CD14-positive monocyte (primary cell): ENCODE measurements at regions not wholly inside any gene's neighbourhood (a gene's known extent, or its start where the extent isn't known, plus 50 kb on each side); places are given as distances from the start of the nearest gene placed in this dataset.

Source experiments
- DNase-seq, 3 donors: peaks; one replicate each; pipeline ENCODE4 v3.0.0-alpha.2; 2011 to 2022
- H2AFZ ChIP-seq: 2 replicates; pipeline ENCODE4 v1.6.0; 2012; ENCODE audit warnings: mild to moderate bottlenecking, low read depth, low read length, inconsistent platforms; ENCODE audit not compliant: insufficient read depth, poor library complexity, severe bottlenecking
- H3K27ac ChIP-seq, 2 donors: 1 replicate in 1 of 2; 2 replicates in 1 of 2; pipeline ENCODE4 v1.5.1; 2012 to 2013; ENCODE audit warnings: low read length in 2 of 2, control low read depth in 1 of 2, inconsistent platforms in 1 of 2, low read depth in 1 of 2, mild to moderate bottlenecking in 1 of 2
- H3K27me3 ChIP-seq, 2 donors: one replicate each; pipeline versions ENCODE4 v1.6.0 to v1.6.1; 2011 to 2013; ENCODE audit warnings: low read length in 2 of 2; ENCODE audit not compliant: control insufficient read depth in 2 of 2, insufficient read depth in 2 of 2
- H3K36me3 ChIP-seq, 2 donors: replicated peaks in 1 of 2; 1 replicate in 1 of 2; 2 replicates in 1 of 2; pipeline versions ENCODE4 v1.5.1 to v1.6.1; 2012 to 2013; ENCODE audit warnings: low read length in 2 of 2, control low read depth in 1 of 2, inconsistent platforms in 1 of 2, mild to moderate bottlenecking in 1 of 2; ENCODE audit not compliant: insufficient read depth in 2 of 2, control insufficient read depth in 1 of 2
- H3K4me1 ChIP-seq, 2 donors: 1 replicate in 1 of 2; 2 replicates in 1 of 2; pipeline versions ENCODE4 v1.5.1 to v1.6.1; 2012 to 2013; ENCODE audit warnings: low read length in 2 of 2, control low read depth in 1 of 2, inconsistent platforms in 1 of 2, mild to moderate bottlenecking in 1 of 2, moderate library complexity in 1 of 2; ENCODE audit not compliant: insufficient read depth in 2 of 2, control insufficient read depth in 1 of 2
- H3K4me2 ChIP-seq: replicated peaks from 2 replicates; pipeline ENCODE3; 2012; ENCODE audit warnings: low read length, moderate library complexity, mild to moderate bottlenecking; ENCODE audit not compliant: poor library complexity, severe bottlenecking; ENCODE audit errors: extremely low read depth
- H3K4me3 ChIP-seq, 3 experiments: fragments of 200-600 bp in 1 of 3; sonication (generic) in 1 of 3; replicated peaks in 1 of 3; 1 replicate in 2 of 3; 2 replicates in 1 of 3; pipeline ENCODE4 v1.5.1; 2011 to 2013; ENCODE audit warnings: low read length in 3 of 3, mild to moderate bottlenecking in 3 of 3, control low read depth in 2 of 3, low read depth in 2 of 3, inconsistent platforms in 1 of 3, moderate library complexity in 1 of 3
- H3K79me2 ChIP-seq: 2 replicates; pipeline ENCODE4 v1.6.0; 2012; ENCODE audit warnings: mild to moderate bottlenecking, control low read depth, inconsistent platforms, low read length, moderate library complexity; ENCODE audit not compliant: insufficient read depth
- H3K9ac ChIP-seq: 2 replicates; pipeline ENCODE4 v1.6.0; 2017; ENCODE audit warnings: low read length, mild to moderate bottlenecking; ENCODE audit not compliant: insufficient read depth, poor library complexity, severe bottlenecking
- H3K9me3 ChIP-seq, 2 donors: replicated peaks in 1 of 2; 1 replicate in 1 of 2; 2 replicates in 1 of 2; pipeline versions ENCODE4 v1.5.1 to v1.6.1; 2012 to 2013; ENCODE audit warnings: low read length in 2 of 2, control low read depth in 1 of 2; ENCODE audit not compliant: control insufficient read depth in 1 of 2, insufficient read depth in 1 of 2
- H4K20me1 ChIP-seq: 2 replicates; pipeline ENCODE4 v1.6.0; 2012; ENCODE audit warnings: mild to moderate bottlenecking, low read length, control low read depth, moderate library complexity; ENCODE audit not compliant: insufficient read depth
- H3K27ac Mint-ChIP-seq, 7 donors: one replicate each; pipeline ENCODE4 v1.8.0; 2020; ENCODE audit warnings: mild to moderate bottlenecking in 7 of 7, mixed read lengths in 7 of 7, moderate library complexity in 6 of 7, inconsistent platforms in 2 of 7
- H3K27me3 Mint-ChIP-seq, 3 donors: one replicate each; pipeline ENCODE4 v1.8.0; 2021 to 2022; ENCODE audit warnings: low read depth in 3 of 3, mild to moderate bottlenecking in 3 of 3, mixed read lengths in 3 of 3, moderate library complexity in 3 of 3, inconsistent platforms in 1 of 3
- H3K36me3 Mint-ChIP-seq, 2 donors: one replicate each; pipeline ENCODE4 v1.8.0; 2020; ENCODE audit warnings: mixed read lengths in 2 of 2, inconsistent platforms in 1 of 2, mild to moderate bottlenecking in 1 of 2
- H3K4me1 Mint-ChIP-seq: one replicate; pipeline ENCODE4 v1.8.0; 2020; ENCODE audit warnings: mild to moderate bottlenecking, mixed read lengths
- H3K4me3 Mint-ChIP-seq, 2 donors: one replicate each; pipeline ENCODE4 v1.8.0; 2020; ENCODE audit warnings: mild to moderate bottlenecking in 2 of 2, mixed read lengths in 2 of 2, moderate library complexity in 1 of 2
- H3K9me3 Mint-ChIP-seq, 7 donors: one replicate each; pipeline ENCODE4 v1.8.0; 2020 to 2022; ENCODE audit warnings: mixed read lengths in 7 of 7, mild to moderate bottlenecking in 6 of 7, moderate library complexity in 6 of 7, inconsistent platforms in 2 of 7
- CTCF ChIP-seq: fragments of 200-600 bp; IDR thresholded peaks from one replicate; pipeline ENCODE4 v1.8.0; 2022; ENCODE audit warnings: antibody characterized with exemption, mild to moderate bottlenecking
- WGBS: methylation state at CpG from one replicate; pipeline ENCODE4 v1.1.5; 2013; ENCODE audit warnings: missing lambda C conversion rate; ENCODE audit not compliant: insufficient coverage; 5-methylcytosine and 5-hydroxymethylcytosine counted together
- intact Hi-C, 2 donors: fragments of 100-400 bp; cut with micrococcal nuclease; formaldehyde crosslinking; loops; one replicate each; pipeline versions ENCODE4 v1.15.0 to v1.15.1; 2023

GRCh38 chr4:38605753-38606586, 58.0 kb upstream of the KLF3 start:
- intact Hi-C loops: loop anchor here in 1 of 2 donors (5.0 kb wide), 1 partner anchor 34 kb away; no protein-coding TSS in a partner anchor
- H3K36me3 ChIP-seq: no peaks in the 10 kb centered on the region
- no peak overlapping the region for H3K27ac ChIP-seq
- TF ChIP-seq CTCF: no peak
- no peaks in the 10 kb centered on the region for H3K79me2 ChIP-seq
- Mint-ChIP-seq H3K4me3 (no peak overlapping the region), H3K27me3 (peaks cover 0 to 5% (median 0%) of the 10 kb centered on the region in 3 donors), H3K9me3 (peaks cover 0 to 1% (median 0%) of the 10 kb centered on the region in 7 donors), H3K27ac (no peak overlapping the region), H3K4me1 (peaks cover 43% of the 10 kb centered on the region), H3K36me3 (no peaks in the 10 kb centered on the region)
- no peaks in the 10 kb centered on the region for H3K27me3 ChIP-seq
- no peaks in the 10 kb centered on the region for H4K20me1 ChIP-seq
- H3K4me2 ChIP-seq: no peak overlapping the region
- no peaks in the 10 kb centered on the region for H3K9me3 ChIP-seq
- no peak overlapping the region for H2AFZ ChIP-seq
- no peak overlapping the region for H3K4me3 ChIP-seq
- H3K9ac ChIP-seq: no peak overlapping the region
- DNase-seq: no peak
- H3K4me1 ChIP-seq: peaks cover 24 to 32% of the 10 kb centered on the region in 2 donors
- 94% methylated on average over 8 of the region's 12 CpGs for WGBS

GRCh38 chr4:38606587-38606905, 57.5 kb upstream of the KLF3 start:
- Histone ChIP-seq H3K4me3 (no peak overlapping the region), H4K20me1 (no peaks in the 10 kb centered on the region), H2AFZ (no peak overlapping the region), H3K27me3 (no peaks in the 10 kb centered on the region), H3K9me3 (no peaks in the 10 kb centered on the region), H3K4me1 (peaks cover 22 to 32% of the 10 kb centered on the region in 2 donors), H3K9ac (no peak overlapping the region), H3K36me3 (no peaks in the 10 kb centered on the region), H3K27ac (no peak overlapping the region), H3K79me2 (no peaks in the 10 kb centered on the region), H3K4me2 (no peak overlapping the region)
- peaks cover 0 to 7% (median 0%) of the 10 kb centered on the region in 3 donors for H3K27me3 Mint-ChIP-seq
- 91% methylated on average over 5 of the region's 8 CpGs for WGBS
- intact Hi-C loops: loop anchor here in 1 of 2 donors (5.0 kb wide), 1 partner anchor 34 kb away; no protein-coding TSS in a partner anchor
- no peak for TF ChIP-seq CTCF
- no peak overlapping the region for H3K27ac Mint-ChIP-seq
- H3K36me3 Mint-ChIP-seq: no peaks in the 10 kb centered on the region
- H3K9me3 Mint-ChIP-seq: peaks cover 0 to 1% (median 0%) of the 10 kb centered on the region in 7 donors
- peaks cover 42% of the 10 kb centered on the region for H3K4me1 Mint-ChIP-seq
- no peak overlapping the region for H3K4me3 Mint-ChIP-seq
- no peak for DNase-seq
